SIG-M5 treated with dmso at 0.1 percent for 504 hours (cell line): ENCODE measurements at regions not wholly inside any gene's neighbourhood (a gene's known extent, or its start where the extent isn't known, plus 50 kb on each side); places are given as distances from the start of the nearest gene placed in this dataset.
"Not testable (repeated sequence)": the region's sequence is repeated elsewhere in the genome, so short reads cannot be mapped to it uniquely, and the experiment has no call there.

Source experiments
- DNase-seq: peaks from one replicate; lab custom pipeline; 2025; ENCODE audit not compliant: unreplicated experiment; lab: John Stamatoyannopoulos, UW

- DNase-seq: no peak
Measured at GRCh38 chr5:101783241-101784013, 512.7 kb downstream of the SLCO4C1 start.

DNA sequence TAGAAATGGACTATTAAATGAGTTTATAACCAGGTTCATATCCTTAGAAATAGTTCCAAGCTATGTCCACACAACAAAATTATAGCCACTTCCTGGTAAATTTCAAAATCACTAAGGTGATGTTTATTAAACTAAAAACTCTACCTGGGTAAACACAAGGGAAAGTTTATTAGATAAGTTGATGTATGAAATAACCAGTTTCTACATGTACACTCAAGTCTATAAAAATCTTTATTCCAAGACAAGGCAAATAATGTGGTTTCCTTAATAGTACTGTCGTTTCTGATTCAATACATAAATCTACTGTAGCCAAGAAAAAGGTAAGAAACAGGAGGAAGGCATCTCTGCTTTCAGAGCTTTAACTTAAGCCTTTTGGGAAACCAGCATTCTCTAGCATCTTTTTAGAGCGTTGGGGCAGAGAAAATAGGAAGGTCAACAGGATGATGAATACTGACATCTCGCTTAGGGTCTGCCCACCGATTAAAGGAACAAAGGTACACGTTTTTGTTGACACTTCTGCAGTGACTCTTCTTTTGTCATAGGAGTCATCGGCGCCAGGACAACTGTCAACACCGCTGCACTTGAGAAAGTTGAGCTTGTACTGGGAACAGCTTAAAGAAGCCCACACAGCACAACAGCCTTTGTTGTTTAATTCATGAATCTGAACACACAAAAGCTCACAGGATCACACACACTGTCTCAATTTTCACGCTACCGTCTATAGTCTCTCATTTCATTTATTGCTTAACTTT, 513.6 kb downstream of the SLCO4C1 start:
- no peak for DNase-seq

- DNase-seq: no peak
Measured at GRCh38 chr5:101751105-101751504, 545.0 kb downstream of the SLCO4C1 start.

- DNase-seq: not testable (repeated sequence)
Measured at GRCh38 chr5:101743000-101743399, 553.1 kb downstream of the SLCO4C1 start.

GRCh38 chr5:101728933-101729332, 567.2 kb downstream of the SLCO4C1 start:
- peak; percentile 35 for DNase-seq

GRCh38 chr5:101721543-101721942, 574.5 kb downstream of the SLCO4C1 start:
- no peak for DNase-seq

DNA sequence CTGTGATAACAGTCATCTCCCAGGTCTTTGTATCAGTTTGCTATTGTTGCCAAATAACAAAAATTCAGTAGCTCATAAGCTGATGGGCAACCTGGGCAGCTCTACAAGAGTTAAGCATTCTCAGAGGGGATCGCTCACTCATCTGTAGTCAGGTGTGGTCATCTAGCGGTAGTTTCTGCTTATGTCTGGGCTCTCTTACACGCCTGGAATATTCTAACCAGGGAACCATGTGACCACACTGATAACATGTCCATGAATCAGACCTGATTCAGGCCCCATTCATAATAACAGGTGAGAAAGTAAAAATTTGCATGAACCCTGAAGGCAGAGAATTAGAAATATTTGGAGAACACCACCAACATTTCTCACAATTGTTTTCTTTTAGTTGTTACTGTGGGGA, 576.1 kb downstream of the SLCO4C1 start:
- DNase-seq: no peak

DNA sequence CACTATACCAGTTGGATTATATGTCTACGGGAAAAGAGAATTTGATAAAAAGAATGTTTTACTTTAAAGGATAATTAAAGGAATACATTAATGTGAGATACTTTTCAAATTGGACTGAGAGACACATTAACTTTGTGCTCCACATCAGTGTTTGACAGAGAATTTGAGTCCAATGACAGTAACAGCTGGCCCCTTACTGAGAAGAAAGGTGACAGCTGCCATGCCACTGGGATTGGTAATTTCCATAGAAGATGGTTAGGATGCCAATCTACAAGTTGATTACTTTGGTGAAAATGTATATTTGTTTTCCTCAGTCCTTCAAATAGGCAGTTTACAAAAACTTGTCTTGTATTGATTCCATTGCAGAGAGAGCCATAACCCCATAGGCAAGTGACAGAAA, 578.4 kb downstream of the SLCO4C1 start:
- no peak for DNase-seq

- DNase-seq: no peak
Measured at GRCh38 chr5:101716941-101717340, 579.1 kb downstream of the SLCO4C1 start.

DNA sequence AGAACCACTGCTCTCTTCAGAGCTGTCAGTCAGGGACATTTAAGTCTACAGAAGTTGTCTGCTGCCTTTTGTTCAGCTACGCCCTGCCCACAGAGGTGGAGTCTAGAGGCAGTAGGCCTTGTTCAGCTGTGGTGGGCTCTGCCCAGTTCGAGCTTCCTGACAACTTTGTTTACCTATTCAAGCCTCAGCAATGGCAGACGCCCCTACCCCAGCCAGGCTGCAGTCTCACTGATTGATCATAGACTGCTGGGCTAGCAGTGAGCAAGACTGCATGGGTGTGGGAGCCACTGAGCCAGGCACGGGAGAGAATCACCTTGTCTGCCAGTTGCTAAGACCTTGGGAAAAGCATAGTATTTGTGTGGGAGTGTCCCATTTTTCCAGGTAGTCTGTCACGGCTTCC, 580.3 kb downstream of the SLCO4C1 start:
- DNase-seq: not testable (repeated sequence)

DNA sequence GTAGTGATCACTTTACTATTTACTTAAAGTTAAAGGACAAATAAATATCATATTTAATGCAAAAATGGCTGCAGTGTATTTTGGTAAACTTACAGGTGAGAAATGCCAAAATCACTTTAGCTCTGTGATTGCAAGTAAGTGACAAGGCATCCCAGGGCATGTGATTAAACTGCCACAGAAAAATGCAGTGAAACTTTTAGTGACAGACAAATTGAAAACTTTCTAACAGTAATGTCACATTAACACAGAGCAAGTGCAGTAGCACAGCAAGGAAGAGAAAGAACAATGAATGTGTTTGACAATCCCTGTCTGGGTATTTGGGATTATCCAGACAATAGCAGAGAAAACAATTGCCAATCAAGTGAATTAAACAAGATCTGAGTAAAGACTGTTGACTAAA, 606.8 kb downstream of the SLCO4C1 start:
- no peak for DNase-seq

DNA sequence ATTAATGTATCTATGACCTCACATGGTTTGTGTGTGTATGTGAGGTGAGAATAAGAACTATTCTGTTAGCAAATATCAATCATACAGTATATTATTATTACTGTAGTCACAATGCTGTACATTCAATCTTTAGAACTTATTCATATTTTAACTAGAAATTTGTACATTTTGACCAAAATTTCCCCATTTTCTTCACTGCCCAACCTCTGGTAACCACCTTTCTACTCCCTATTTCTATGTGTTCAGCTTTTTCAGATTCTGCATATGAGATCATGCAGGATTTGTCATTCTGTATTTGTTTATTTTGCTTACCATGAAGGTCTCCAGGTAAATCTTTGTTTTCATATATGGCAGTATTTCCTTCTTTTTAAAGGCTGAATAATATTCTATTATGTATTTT, 607.9 kb downstream of the SLCO4C1 start:
- DNase-seq: no peak

- DNase-seq: no peak
Measured at GRCh38 chr5:101687349-101687985, 608.6 kb downstream of the SLCO4C1 start.

GRCh38 chr5:101686536-101687157, 609.4 kb downstream of the SLCO4C1 start:
- DNase-seq: no peak

GRCh38 chr5:101679816-101680215, 616.3 kb downstream of the SLCO4C1 start:
- DNase-seq: peak; percentile 68

- peak; percentile 63 for DNase-seq
Measured at GRCh38 chr5:101678481-101679193, 617.4 kb downstream of the SLCO4C1 start.

- DNase-seq: no peak
Measured at GRCh38 chr5:101677961-101678360, 618.1 kb downstream of the SLCO4C1 start.

- no peak for DNase-seq
Measured at GRCh38 chr5:101676646-101677045, 619.4 kb downstream of the SLCO4C1 start.

DNA sequence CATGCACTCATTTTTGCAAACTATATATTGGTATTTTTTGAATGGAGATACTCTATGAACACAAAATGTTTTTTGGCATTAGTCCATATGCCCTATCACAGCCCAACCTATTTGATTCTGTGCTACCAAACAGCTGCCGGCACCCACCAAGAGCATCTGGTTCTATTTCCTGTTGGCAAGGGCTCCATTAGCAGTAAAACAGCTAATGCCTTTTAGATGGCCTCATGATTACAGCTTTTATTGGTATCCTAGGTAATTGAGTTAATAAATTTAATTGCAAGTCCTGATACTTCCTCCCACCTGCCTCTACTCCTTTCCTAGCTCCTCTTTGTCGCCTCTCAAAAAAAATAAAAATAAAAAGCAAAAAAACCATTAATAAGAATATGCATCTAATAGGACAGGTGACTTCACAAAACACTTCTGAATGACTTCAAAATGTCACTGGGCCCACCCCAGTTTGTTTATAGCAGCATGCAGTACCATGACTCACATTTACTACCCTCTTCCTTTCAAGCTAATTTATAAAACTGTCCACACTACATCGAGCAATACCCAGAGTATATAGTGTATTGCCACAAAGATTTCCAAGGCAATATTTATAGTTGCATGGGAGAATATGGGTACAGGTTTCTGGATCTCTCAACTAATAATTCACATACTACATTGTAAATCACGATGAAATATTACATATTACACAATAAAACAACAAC, 620.4 kb downstream of the SLCO4C1 start:
- DNase-seq: no peak

DNA sequence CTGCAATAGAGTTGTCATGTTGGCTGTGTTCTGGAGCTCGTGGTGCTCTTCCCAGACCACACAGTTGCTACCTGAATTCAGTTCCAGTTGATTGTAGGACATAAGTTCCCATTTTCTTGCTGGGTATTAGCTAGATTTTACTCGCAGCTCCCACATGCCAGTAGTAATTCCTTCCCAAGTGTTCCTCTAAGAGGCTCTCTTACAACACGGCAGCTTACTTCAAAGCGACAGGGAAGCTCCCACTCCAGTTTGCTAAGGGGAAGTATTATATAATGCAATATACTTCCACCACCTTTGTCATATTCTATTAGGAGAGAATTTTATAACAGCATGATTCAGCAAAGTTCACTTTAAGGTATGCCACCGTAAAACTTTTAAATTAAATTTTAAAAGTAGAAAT, 623.0 kb downstream of the SLCO4C1 start:
- no peak for DNase-seq
